ENCODE measurements at regions not wholly inside any gene's neighbourhood (a gene's known extent, or its start where the extent isn't known, plus 50 kb on each side); places are given as distances from the start of the nearest gene placed in this dataset.
"Not testable (repeated sequence)": the region's sequence is repeated elsewhere in the genome, so short reads cannot be mapped to it uniquely, and the experiment has no call there.

GRCh38 chr11:67847896-67848875 lies 155.7 kb downstream of the UNC93B1 start:
- FAIRE-seq; H3K9ac ChIP-seq (replicated peaks in 1 of 4; ENCODE audit: extremely low read depth in 1 of 4, low read depth in 3 of 4, low read length in 3 of 4); H3K79me1 ChIP-seq (ENCODE audit: low read depth, low read length); H3K27me3 ChIP-seq (replicated peaks in 1 of 4; ENCODE audit: control insufficient read depth in 3 of 4, extremely low read depth in 1 of 4, insufficient read depth in 3 of 4, low read length in 3 of 4); H2BK120ac ChIP-seq (replicated peaks; ENCODE audit: low read depth, low read length); H3K23ac ChIP-seq (ENCODE audit: insufficient read length); H3K4ac ChIP-seq (replicated peaks; ENCODE audit: insufficient read length, low read depth, low read length); H3K56ac ChIP-seq (replicated peaks; ENCODE audit: insufficient read length, low read depth, low read length); H3K14ac ChIP-seq (ENCODE audit: insufficient read length); H3K18ac ChIP-seq (ENCODE audit: extremely low read depth, low read length); POLR2A ChIA-PET (ENCODE audit: partially characterized antibody); H4K8ac ChIP-seq (ENCODE audit: extremely low read depth, insufficient read depth, low read length); H2BK12ac ChIP-seq (ENCODE audit: low read depth, low read length); H2BK5ac ChIP-seq (ENCODE audit: low read depth, low read length); H2BK20ac ChIP-seq (ENCODE audit: low read length); H2AK5ac ChIP-seq (ENCODE audit: low read depth, low read length); H3K9me3 ChIP-seq (ENCODE audit: insufficient read depth in 2 of 2, low read depth in 1 of 2, low read length in 1 of 2); H3K4me2 ChIP-seq (ENCODE audit: insufficient read depth in 1 of 2, low read depth in 2 of 2, low read length in 2 of 2); H4K20me1 ChIP-seq (replicated peaks in 1 of 2; ENCODE audit: control insufficient read depth in 1 of 2, insufficient read depth in 2 of 2, low read length in 2 of 2); H3K4me1 ChIP-seq (replicated peaks in 1 of 4; ENCODE audit: control insufficient read depth in 3 of 4, insufficient read depth in 4 of 4, low read length in 3 of 4); H3K4me3 ChIP-seq (ENCODE audit: extremely low read depth in 1 of 4, insufficient read depth in 2 of 4, low read depth in 3 of 4, low read length in 4 of 4); H2BK15ac ChIP-seq (ENCODE audit: low read length); H3K23me2 ChIP-seq (ENCODE audit: low read depth, low read length); DNase-seq (ENCODE audit: low read depth in 1 of 2, low spot score in 2 of 2); H2AFZ ChIP-seq (ENCODE audit: low read length); H3K36me3 ChIP-seq (ENCODE audit: control insufficient read depth in 2 of 4, insufficient read depth in 4 of 4, low read length in 3 of 4); H4K5ac ChIP-seq (ENCODE audit: insufficient read length, low read depth, low read length); H4K91ac ChIP-seq (replicated peaks; ENCODE audit: insufficient read length, low read length); H3K79me2 ChIP-seq (ENCODE audit: control insufficient read depth in 1 of 2, insufficient read depth in 2 of 2, low read length in 2 of 2); H3K27ac ChIP-seq (ENCODE audit: low read depth, low read length): not testable (repeated sequence)
- CTCF ChIA-PET (ENCODE audit: partially characterized antibody) = interaction anchor here (0.6 to 1.0 kb wide), 4 partner anchors 26 to 157 kb away, joined by 3 read pairs; no protein-coding TSS in a partner anchor
- WGBS, 2 experiments (ENCODE audit: extremely low coverage in 1 of 2, insufficient coverage in 1 of 2, insufficient read length in 1 of 2, insufficient replicate concordance in 2 of 2, low coverage in 1 of 2, low lambda C conversion rate in 2 of 2, missing lambda C conversion rate in 1 of 2) = 77% methylated on average over 24 of the region's 25 CpGs; no CpG with 5 or more reads in 1 of the 2 experiments
- peak; percentile 53; the same call in 1 of the 2 replicates for TF ChIP-seq E2F6 (IDR thresholded peaks at IDR 0.05)
- TF ChIP-seq RAD21 (IDR thresholded peaks at IDR 0.05 in 1 of 2, conservative IDR thresholded peaks at IDR 0.05 in 1 of 2; ENCODE audit: low read depth in 2 of 2, low read length in 2 of 2) = peak; percentile 38 to 42
- peak in 2 of 3 experiments; percentile 19 to 34; a peak in 2 of 4 replicates for TF ChIP-seq CTCF (IDR thresholded peaks at IDR 0.05; ENCODE audit: control extremely low read depth in 1 of 3, insufficient read depth in 1 of 3, low read depth in 1 of 3, low read length in 3 of 3)

All from H1 (cell line).